Suprapubic skin (tissue), 3 donors: ENCODE measurements at regions not wholly inside any gene's neighbourhood (a gene's known extent, or its start where the extent isn't known, plus 50 kb on each side); places are given as distances from the start of the nearest gene placed in this dataset.

Experiments used
- CTCF ChIP-seq, 2 donors: fragments of 200-600 bp in 1 of 2; fragments of 450-650 bp in 1 of 2; sonication (generic) in 1 of 2; IDR thresholded peaks; one replicate each; pipeline ENCODE4 v1.5.1; 2016 to 2019; ENCODE audit warnings: antibody characterized with exemption in 2 of 2, mild to moderate bottlenecking in 1 of 2, moderate library complexity in 1 of 2
- EP300 ChIP-seq: sonication (generic); formaldehyde crosslinking; IDR thresholded peaks from one replicate; pipeline ENCODE4 v1.6.1; 2017; ENCODE audit warnings: antibody characterized with exemption

DNA sequence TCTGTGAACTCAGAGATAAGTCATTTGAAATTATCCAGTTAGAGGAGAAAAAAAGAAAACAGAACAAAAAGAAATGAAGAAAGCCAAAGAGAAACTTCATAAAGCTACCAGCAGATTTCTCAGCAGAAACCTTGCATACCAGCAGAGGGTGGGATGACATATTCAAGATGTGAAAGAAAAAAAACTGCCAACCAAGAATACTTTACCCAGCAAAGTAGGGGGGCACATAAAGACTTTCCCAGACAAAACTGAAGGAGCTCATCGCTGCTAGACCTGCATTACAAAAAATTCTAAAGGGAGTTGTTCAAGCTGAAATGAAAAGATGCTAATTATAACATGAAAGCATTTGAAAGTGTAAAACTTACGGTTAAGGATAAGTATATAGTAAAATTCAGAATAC, 246.3 kb downstream of the FNDC1 start:
- TF ChIP-seq CTCF (IDR thresholded peaks at IDR 0.05) (no peak), EP300 (no peak)
